Adrenal gland (tissue), 9 donors: ENCODE measurements at regions not wholly inside any gene's neighbourhood (a gene's known extent, or its start where the extent isn't known, plus 50 kb on each side); places are given as distances from the start of the nearest gene placed in this dataset.

ENCODE experiments used
- DNase-seq, 7 donors: peaks; one replicate each; pipeline ENCODE4 v3.0.0-alpha.2; 2019 to 2020
- H3K27ac ChIP-seq, 5 donors: fragments of 200-600 bp; sonication (generic) in 4 of 5; 1 replicate in 3 of 5; 2 replicates in 2 of 5; pipeline versions ENCODE4 v1.5.1 to v1.8.0; 2016 to 2020; ENCODE audit warnings: mild to moderate bottlenecking in 1 of 5
- H3K27me3 ChIP-seq: fragments of 200-600 bp; 2 replicates; pipeline ENCODE4 v1.8.0; 2021
- H3K36me3 ChIP-seq, 2 donors: fragments of 200-600 bp; replicated peaks in 1 of 2; 1 replicate in 1 of 2; 2 replicates in 1 of 2; pipeline versions ENCODE4 v1.5.1 to v1.8.0; 2018 to 2022
- H3K4me1 ChIP-seq, 2 donors: fragments of 200-600 bp; replicated peaks in 1 of 2; 1 replicate in 1 of 2; 2 replicates in 1 of 2; pipeline versions ENCODE4 v1.5.1 to v1.8.0; 2018 to 2021
- H3K4me3 ChIP-seq, 4 donors: fragments of 200-600 bp; sonication (generic) in 3 of 4; one replicate each; pipeline ENCODE4 v1.5.1; 2016 to 2018
- H3K9me3 ChIP-seq, 3 donors: fragments of 200-600 bp; sonication (generic) in 1 of 3; replicated peaks in 1 of 3; 1 replicate in 2 of 3; 2 replicates in 1 of 3; pipeline versions ENCODE4 v1.5.1 to v1.8.0; 2016 to 2021
- POLR2A ChIP-seq, 2 donors: fragments of 450-650 bp; IDR thresholded peaks; one replicate each; pipeline ENCODE4 v1.6.1; 2017; ENCODE audit warnings: antibody characterized with exemption in 2 of 2, mild to moderate bottlenecking in 2 of 2, moderate library complexity in 1 of 2
- WGBS, 4 donors: extraction: QIAGEN DNeasy Blood & Tissue Kit in 2 of 4; methylation state at CpG; one replicate each; pipeline versions ENCODE4 v1.1.5 to v1.1.7; 2013 to 2017; 5-methylcytosine and 5-hydroxymethylcytosine counted together
- intact Hi-C, 2 donors: fragments of 100-400 bp; cut with DNase I; formaldehyde crosslinking; loops; one replicate each; pipeline versions ENCODE4 v1.14.1 to v1.15.0; 2022 to 2023
- TF ChIP-seq, protein P1 (sequence below), 6 experiments: fragments of 450-650 bp in 4 of 6; fragments of 200-600 bp in 2 of 6; sonication (generic) in 1 of 6; IDR thresholded peaks; 1 replicate in 5 of 6; 2 replicates in 1 of 6; pipeline versions ENCODE4 v1.5.1 to v1.8.0; 2016 to 2021; ENCODE audit warnings: antibody characterized with exemption in 6 of 6, mild to moderate bottlenecking in 2 of 6, moderate library complexity in 1 of 6
- donor health status: healthy with polysubstance abuse.
- donor health status: Bipolar disorder and iron deficiency.
- donor health status: DM: yes; HTN: yes; CAD: no.
- donor health status: DM: no; HTN: no; CAD: no.
- donor health status: DM: no; HTN: no; CAD: no.

DNA sequence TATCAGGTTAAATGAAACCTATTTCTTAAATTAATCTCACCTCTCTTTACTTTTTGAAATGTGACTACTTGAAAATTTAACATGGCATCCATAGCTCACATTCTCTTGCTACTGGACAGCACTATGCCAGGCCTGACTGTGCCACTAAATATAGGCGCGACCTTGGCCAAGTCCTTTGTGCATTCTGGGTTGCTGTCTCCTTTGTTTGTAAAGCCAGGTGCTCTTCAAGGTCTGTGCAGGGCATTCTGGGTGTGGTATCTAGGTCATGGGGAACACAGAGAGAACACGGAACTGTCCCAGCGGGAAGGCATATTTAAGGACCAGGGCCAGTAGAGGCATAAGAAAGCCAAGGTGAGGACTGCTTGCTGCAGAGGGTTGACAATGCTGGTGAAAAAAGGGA lies 121.2 kb downstream of the ZNF664 start:
- H3K27me3 ChIP-seq = no peaks in the 10 kb centered on the region
- WGBS, 4 donors = 85 to 91% (median 85%) methylated on average over 4 of the region's 4 CpGs
- DNase-seq = no peak
- intact Hi-C loops = no loop called here
- H3K4me3 ChIP-seq = no peak overlapping the region
- no peaks in the 10 kb centered on the region for H3K36me3 ChIP-seq
- TF ChIP-seq, protein P1, sequence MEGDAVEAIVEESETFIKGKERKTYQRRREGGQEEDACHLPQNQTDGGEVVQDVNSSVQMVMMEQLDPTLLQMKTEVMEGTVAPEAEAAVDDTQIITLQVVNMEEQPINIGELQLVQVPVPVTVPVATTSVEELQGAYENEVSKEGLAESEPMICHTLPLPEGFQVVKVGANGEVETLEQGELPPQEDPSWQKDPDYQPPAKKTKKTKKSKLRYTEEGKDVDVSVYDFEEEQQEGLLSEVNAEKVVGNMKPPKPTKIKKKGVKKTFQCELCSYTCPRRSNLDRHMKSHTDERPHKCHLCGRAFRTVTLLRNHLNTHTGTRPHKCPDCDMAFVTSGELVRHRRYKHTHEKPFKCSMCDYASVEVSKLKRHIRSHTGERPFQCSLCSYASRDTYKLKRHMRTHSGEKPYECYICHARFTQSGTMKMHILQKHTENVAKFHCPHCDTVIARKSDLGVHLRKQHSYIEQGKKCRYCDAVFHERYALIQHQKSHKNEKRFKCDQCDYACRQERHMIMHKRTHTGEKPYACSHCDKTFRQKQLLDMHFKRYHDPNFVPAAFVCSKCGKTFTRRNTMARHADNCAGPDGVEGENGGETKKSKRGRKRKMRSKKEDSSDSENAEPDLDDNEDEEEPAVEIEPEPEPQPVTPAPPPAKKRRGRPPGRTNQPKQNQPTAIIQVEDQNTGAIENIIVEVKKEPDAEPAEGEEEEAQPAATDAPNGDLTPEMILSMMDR (IDR thresholded peaks at IDR 0.05) = no peak
- H3K9me3 ChIP-seq = no peaks in the 10 kb centered on the region
- no peaks in the 10 kb centered on the region for H3K4me1 ChIP-seq
- no peak overlapping the region for H3K27ac ChIP-seq

DNA sequence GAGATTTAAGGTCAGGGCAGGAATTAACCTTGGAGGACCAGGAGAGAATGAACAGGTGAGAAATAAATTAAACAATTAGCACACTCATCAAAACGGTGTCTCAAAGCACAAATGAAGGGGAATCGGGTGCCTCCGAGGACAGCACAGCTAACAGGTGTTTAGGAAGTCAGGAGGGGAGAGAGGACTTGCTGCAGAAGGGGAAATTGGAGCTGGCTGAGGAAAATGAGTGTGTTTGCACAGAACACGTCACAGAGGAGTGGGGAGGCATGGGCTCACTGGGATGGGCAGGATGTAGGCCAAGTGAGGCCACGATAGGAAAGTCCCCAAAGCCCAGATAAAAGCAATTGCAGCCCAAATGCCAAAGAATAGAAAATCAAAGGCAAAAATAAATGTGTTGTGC lies 121.7 kb downstream of the ZNF664 start:
- no peaks in the 10 kb centered on the region for H3K9me3 ChIP-seq
- no peak overlapping the region for H3K27ac ChIP-seq
- no peaks in the 10 kb centered on the region for H3K36me3 ChIP-seq
- no peak overlapping the region for H3K4me3 ChIP-seq
- no peaks in the 10 kb centered on the region for H3K27me3 ChIP-seq
- intact Hi-C loops = no loop called here
- TF ChIP-seq, protein P1 (IDR thresholded peaks at IDR 0.05) = no peak
- TF ChIP-seq POLR2A (IDR thresholded peaks at IDR 0.05) = no peak
- no peaks in the 10 kb centered on the region for H3K4me1 ChIP-seq
- no peak for DNase-seq
- WGBS, 4 donors = 62 to 75% (median 65%) methylated on average over 5 of the region's 5 CpGs

DNA sequence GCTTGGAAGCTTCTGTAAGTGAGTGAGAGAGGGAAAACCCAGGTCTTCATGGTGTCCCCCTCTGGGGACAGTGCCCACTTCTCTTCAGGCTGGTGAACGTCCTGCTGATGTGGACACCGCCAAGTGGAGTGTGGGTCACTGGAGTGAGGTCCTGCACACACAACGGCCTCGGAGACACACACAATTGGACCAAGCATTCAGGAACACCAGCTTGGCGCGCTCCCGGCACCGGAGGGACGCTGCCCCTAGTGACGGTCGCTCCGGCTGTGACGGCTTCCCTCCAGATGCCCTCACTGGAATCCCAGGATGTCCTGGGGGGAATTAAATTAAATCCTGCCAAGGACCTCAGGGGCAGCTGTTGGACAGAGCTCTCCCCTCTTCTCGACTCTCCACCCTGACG lies 123.1 kb downstream of the ZNF664 start:
- Histone ChIP-seq H3K27ac (no peak overlapping the region), H3K27me3 (no peaks in the 10 kb centered on the region), H3K9me3 (no peaks in the 10 kb centered on the region), H3K4me1 (no peaks in the 10 kb centered on the region), H3K36me3 (no peaks in the 10 kb centered on the region), H3K4me3 (no peak overlapping the region)
- 94 to 96% (median 95%) methylated on average over 8 to 15 of the region's 15 CpGs for WGBS, 4 donors
- intact Hi-C loops = no loop called here
- DNase-seq = no peak
- no peak for TF ChIP-seq POLR2A (IDR thresholded peaks at IDR 0.05)
- TF ChIP-seq, protein P1 (IDR thresholded peaks at IDR 0.05) = no peak

DNA sequence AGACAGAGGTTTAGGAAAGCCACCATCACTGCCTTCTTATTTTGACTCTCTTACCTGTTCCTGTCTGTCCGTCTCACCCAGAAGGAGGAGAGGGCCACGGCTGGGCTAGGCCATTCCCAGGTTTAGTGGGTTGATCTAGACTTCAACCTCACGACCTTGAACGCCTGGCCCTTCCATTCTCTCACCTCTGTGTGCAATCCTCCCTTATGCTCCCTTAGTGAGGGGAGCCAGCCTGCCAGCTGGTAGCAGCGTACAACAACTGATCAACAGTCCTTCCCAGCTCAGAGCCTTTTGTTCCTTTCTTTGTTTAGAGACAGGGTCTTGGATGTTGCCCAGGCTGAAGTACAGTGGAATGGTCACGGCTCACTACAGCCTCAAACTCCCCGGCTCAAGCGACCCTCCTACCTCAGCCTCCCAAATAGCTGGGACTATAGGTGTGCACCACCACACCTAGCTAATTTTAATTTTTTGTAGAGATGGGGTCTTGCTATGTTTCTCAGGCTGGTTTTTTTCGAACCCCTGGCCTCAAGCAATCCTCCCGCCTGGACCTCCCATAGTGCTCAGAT lies 123.9 kb downstream of the ZNF664 start:
- Histone ChIP-seq H3K27me3 (no peaks in the 10 kb centered on the region), H3K9me3 (no peaks in the 10 kb centered on the region), H3K27ac (peak overlapping the region in 3 of 5 donors; percentile 28 to 84 (median 52)), H3K4me3 (no peak overlapping the region), H3K36me3 (no peaks in the 10 kb centered on the region), H3K4me1 (no peaks in the 10 kb centered on the region)
- TF ChIP-seq, protein P1 (IDR thresholded peaks at IDR 0.05) = no peak
- no peak for TF ChIP-seq POLR2A (IDR thresholded peaks at IDR 0.05)
- DNase-seq = no peak
- WGBS, 4 donors = 90 to 93% (median 91%) methylated on average over 10 of the region's 10 CpGs
- intact Hi-C loops = no loop called here
